Large intestine (tissue), 3 donors: ENCODE measurements at regions not wholly inside any gene's neighbourhood (a gene's known extent, or its start where the extent isn't known, plus 50 kb on each side); places are given as distances from the start of the nearest gene placed in this dataset.

Experiments used
- DNase-seq, 2 donors: peaks; one replicate each; pipeline versions ENCODE4 v3.0.0 to v3.0.0-alpha.2; 2013
- H3K27ac ChIP-seq: one replicate; pipeline ENCODE4 v1.5.1; 2013; ENCODE audit warnings: low read length
- H3K27me3 ChIP-seq: 2 replicates; pipeline ENCODE4 v1.6.1; 2013; ENCODE audit warnings: low read length; ENCODE audit not compliant: control insufficient read depth, insufficient read depth
- H3K36me3 ChIP-seq: 2 replicates; pipeline ENCODE4 v1.6.1; 2013; ENCODE audit warnings: low read length; ENCODE audit not compliant: control insufficient read depth, insufficient read depth
- H3K4me1 ChIP-seq: one replicate; pipeline ENCODE4 v1.6.1; 2013; ENCODE audit warnings: low read length; ENCODE audit not compliant: control insufficient read depth, insufficient read depth
- H3K4me3 ChIP-seq: one replicate; pipeline ENCODE4 v1.5.1; 2013; ENCODE audit warnings: low read length
- H3K9me3 ChIP-seq: one replicate; pipeline ENCODE4 v1.6.1; 2013; ENCODE audit warnings: mild to moderate bottlenecking, low read depth, low read length, moderate library complexity; ENCODE audit not compliant: control insufficient read depth
- WGBS: methylation state at CpG from one replicate; pipeline ENCODE4 v1.1.5; 2013; ENCODE audit warnings: low lambda C conversion rate; ENCODE audit not compliant: insufficient coverage; 5-methylcytosine and 5-hydroxymethylcytosine counted together

DNA sequence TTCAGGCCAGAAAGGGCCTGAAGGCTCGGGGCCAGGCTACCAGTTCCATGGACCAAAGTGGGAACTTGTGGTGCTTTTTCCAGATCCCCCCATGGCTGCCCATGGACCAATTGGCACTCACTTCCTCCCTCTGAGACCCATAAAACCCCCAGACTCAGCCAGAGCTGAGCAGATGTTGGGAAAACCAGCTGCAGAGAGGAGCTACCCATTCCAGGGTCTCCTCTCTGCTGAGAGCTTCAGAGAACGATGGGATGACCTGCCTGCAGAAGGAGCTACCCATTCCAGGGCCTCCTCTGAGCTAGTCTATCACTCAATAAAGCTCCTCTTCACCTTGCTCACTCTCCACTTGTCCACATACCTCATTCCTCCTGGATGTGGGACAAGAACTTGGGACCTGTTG lies 52.2 kb upstream of the MED9 start:
- Histone ChIP-seq H3K27ac (no peak overlapping the region), H3K9me3 (peaks cover 16% of the 10 kb centered on the region), H3K36me3 (no peaks in the 10 kb centered on the region), H3K27me3 (no peaks in the 10 kb centered on the region), H3K4me1 (no peaks in the 10 kb centered on the region), H3K4me3 (no peak overlapping the region)
- WGBS, result no CpG with 5 or more reads among the region's 2 CpGs
- DNase-seq, result no peak

DNA sequence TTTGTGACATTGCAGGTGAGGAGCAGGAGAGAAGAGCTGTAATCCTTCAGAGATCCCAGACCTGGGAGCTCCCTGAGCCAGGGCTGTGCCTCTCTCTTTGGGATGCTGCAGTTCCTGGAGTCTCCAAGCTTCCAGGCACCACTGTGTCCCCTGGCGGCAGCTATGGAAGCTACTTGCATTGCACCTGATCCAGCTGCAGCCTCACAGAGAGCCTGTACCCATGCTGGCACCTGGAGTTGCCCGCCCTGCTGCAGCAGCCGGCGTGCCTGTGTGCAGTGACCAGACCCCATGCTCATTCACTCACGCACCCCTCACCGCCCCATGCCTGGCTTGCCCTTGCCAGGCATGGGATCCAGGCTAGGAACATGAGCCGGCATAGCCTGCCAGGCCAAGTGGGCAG lies 51.8 kb upstream of the MED9 start:
- Histone ChIP-seq H3K4me1 (no peaks in the 10 kb centered on the region), H3K27me3 (no peaks in the 10 kb centered on the region), H3K36me3 (no peaks in the 10 kb centered on the region), H3K9me3 (peaks cover 16% of the 10 kb centered on the region), H3K4me3 (no peak overlapping the region), H3K27ac (no peak overlapping the region)
- WGBS, result no CpG with 5 or more reads among the region's 7 CpGs
- no peak for DNase-seq

DNA sequence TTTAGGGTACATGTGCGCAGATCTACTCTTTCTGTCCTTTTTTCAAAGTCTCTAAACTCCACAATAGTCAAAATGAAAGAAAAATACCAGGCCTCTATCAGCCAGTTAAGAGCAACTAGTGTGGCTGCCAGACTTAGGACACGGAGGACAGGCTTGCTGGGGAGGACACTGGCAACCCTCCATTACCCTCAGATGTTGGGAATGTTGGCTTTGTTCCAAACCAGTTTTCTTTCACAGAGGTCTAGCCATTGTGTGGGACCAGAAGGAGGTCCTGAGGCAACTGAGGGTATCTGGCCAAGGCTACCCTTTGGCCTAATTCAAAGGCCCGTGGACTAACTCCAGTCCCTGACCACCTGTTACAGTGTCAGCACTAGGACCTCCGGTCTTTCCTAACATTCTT lies 51.2 kb upstream of the MED9 start:
- 100% methylated on average over 1 of the region's 4 CpGs for WGBS

DNA sequence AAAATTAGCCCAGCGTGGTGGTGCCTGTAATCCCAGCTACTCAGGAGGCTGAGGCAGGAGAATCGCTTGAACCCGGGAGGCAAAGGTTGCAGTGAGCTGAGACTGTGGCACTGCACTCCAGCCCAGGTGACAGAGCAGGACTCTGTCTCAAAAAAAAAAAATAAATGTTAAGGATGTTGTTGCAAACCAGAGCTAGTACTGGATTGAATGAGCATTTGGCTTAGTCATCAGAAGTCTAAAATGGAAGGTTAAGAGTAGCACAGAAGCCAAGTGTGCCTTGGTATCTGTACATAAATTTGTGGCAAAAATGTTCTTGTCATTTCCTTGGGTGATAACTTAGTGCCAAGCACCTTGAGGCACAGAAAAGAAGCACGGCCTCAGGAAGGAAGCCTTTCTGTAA lies 50.6 kb upstream of the MED9 start:
- DNase-seq, result no peak

More for the DNA sequence above, 51.2 kb upstream of the MED9 start:
- DNase-seq, result no peak
- Histone ChIP-seq H3K9me3 (peaks cover 16% of the 10 kb centered on the region), H3K36me3 (no peaks in the 10 kb centered on the region), H3K4me3 (no peak overlapping the region), H3K27ac (no peak overlapping the region), H3K27me3 (no peaks in the 10 kb centered on the region), H3K4me1 (no peaks in the 10 kb centered on the region)

More for the DNA sequence above, 50.6 kb upstream of the MED9 start:
- H3K4me1 ChIP-seq, result no peaks in the 10 kb centered on the region
- H3K9me3 ChIP-seq, result peaks cover 16% of the 10 kb centered on the region
- no peaks in the 10 kb centered on the region for H3K36me3 ChIP-seq
- WGBS, result no CpG with 5 or more reads among the region's 4 CpGs
- H3K27ac ChIP-seq, result no peak overlapping the region
- H3K27me3 ChIP-seq, result no peaks in the 10 kb centered on the region
- H3K4me3 ChIP-seq, result no peak overlapping the region
